Cardiac muscle cell (in vitro differentiated cells and primary cell): ENCODE measurements at regions not wholly inside any gene's neighbourhood (a gene's known extent, or its start where the extent isn't known, plus 50 kb on each side); places are given as distances from the start of the nearest gene placed in this dataset.

Experiments used
- DNase-seq, 2 donors: peaks; one replicate each; pipeline versions ENCODE4 v3.0.0 to v3.0.0-alpha.2; 2010 to 2017; ENCODE audit warnings: low read depth in 1 of 2, low spot score in 1 of 2
- H3K27ac ChIP-seq: fragments of 200-600 bp; sonication (generic); 2 replicates; pipeline ENCODE4 v1.5.1; 2016
- H3K27me3 ChIP-seq: fragments of 200-600 bp; sonication (generic); 2 replicates; pipeline ENCODE4 v1.6.0; 2016; ENCODE audit warnings: control low read depth
- H3K36me3 ChIP-seq: fragments of 200-600 bp; sonication (generic); 2 replicates; pipeline ENCODE4 v1.5.1; 2016; ENCODE audit warnings: control low read depth
- H3K4me1 ChIP-seq: fragments of 200-600 bp; sonication (generic); 2 replicates; pipeline ENCODE4 v1.8.1; 2017; ENCODE audit warnings: low read depth, mild to moderate bottlenecking, mixed run types
- H3K4me3 ChIP-seq: fragments of 200-600 bp; sonication (generic); 2 replicates; pipeline ENCODE4 v1.5.1; 2016; ENCODE audit warnings: mild to moderate bottlenecking
- H3K9me3 ChIP-seq: fragments of 200-600 bp; sonication (generic); 2 replicates; pipeline ENCODE4 v1.5.1; 2017; ENCODE audit warnings: low read depth, mild to moderate bottlenecking, control low read depth
- CTCF ChIP-seq: IDR thresholded peaks from 2 replicates; pipeline ENCODE4 v1.5.1; 2012; ENCODE audit warnings: low read depth, mild to moderate bottlenecking, low read length

- Histone ChIP-seq H3K27ac (no peak overlapping the region), H3K36me3 (no peaks in the 10 kb centered on the region)
- no peak for TF ChIP-seq CTCF
These were observed 717.8 kb downstream of the TMTC2 start for GRCh38 chr12:83404521-83404920.

GRCh38 chr12:83390186-83390585 lies 703.5 kb downstream of the TMTC2 start:
- no peak for TF ChIP-seq CTCF
- no peak for DNase-seq
- H3K9me3 ChIP-seq, result no peaks in the 10 kb centered on the region
- H3K4me1 ChIP-seq, result no peaks in the 10 kb centered on the region
- no peaks in the 10 kb centered on the region for H3K27me3 ChIP-seq
- H3K4me3 ChIP-seq, result no peak overlapping the region
- no peak overlapping the region for H3K27ac ChIP-seq
- no peaks in the 10 kb centered on the region for H3K36me3 ChIP-seq

More at GRCh38 chr12:83404521-83404920, 717.8 kb downstream of the TMTC2 start:
- Histone ChIP-seq H3K4me1 (no peaks in the 10 kb centered on the region), H3K9me3 (no peaks in the 10 kb centered on the region), H3K4me3 (no peak overlapping the region), H3K27me3 (no peaks in the 10 kb centered on the region)
- no peak for DNase-seq

- no peaks in the 10 kb centered on the region for H3K36me3 ChIP-seq
- no peak overlapping the region for H3K27ac ChIP-seq
- H3K9me3 ChIP-seq, result no peaks in the 10 kb centered on the region
- DNase-seq, result peak in 1 of 2 donors; percentile 63
- no peaks in the 10 kb centered on the region for H3K4me1 ChIP-seq
- no peaks in the 10 kb centered on the region for H3K27me3 ChIP-seq
- H3K4me3 ChIP-seq, result no peak overlapping the region
- no peak for TF ChIP-seq CTCF
These were observed 702.7 kb downstream of the TMTC2 start for GRCh38 chr12:83389237-83389996.

- H3K27me3 ChIP-seq, result no peaks in the 10 kb centered on the region
- H3K9me3 ChIP-seq, result no peaks in the 10 kb centered on the region
- no peak overlapping the region for H3K4me3 ChIP-seq
- H3K36me3 ChIP-seq, result no peaks in the 10 kb centered on the region
- H3K27ac ChIP-seq, result no peak overlapping the region
- TF ChIP-seq CTCF, result no peak
- no peak for DNase-seq
- H3K4me1 ChIP-seq, result no peaks in the 10 kb centered on the region
These were observed 701.8 kb downstream of the TMTC2 start for GRCh38 chr12:83388551-83388950.

GRCh38 chr12:83386527-83387264 lies 700.0 kb downstream of the TMTC2 start:
- no peak for DNase-seq
- Histone ChIP-seq H3K27ac (no peak overlapping the region), H3K36me3 (no peaks in the 10 kb centered on the region), H3K4me3 (no peak overlapping the region), H3K27me3 (no peaks in the 10 kb centered on the region), H3K9me3 (no peaks in the 10 kb centered on the region), H3K4me1 (no peaks in the 10 kb centered on the region)
- no peak for TF ChIP-seq CTCF
